HG02938 (cell line): ENCODE measurements at regions not wholly inside any gene's neighbourhood (a gene's known extent, or its start where the extent isn't known, plus 50 kb on each side); places are given as distances from the start of the nearest gene placed in this dataset.
"Not testable (repeated sequence)": the region's sequence is repeated elsewhere in the genome, so short reads cannot be mapped to it uniquely, and the experiment has no call there.

ENCODE experiments used
- ATAC-seq: cut with Tn5 transposase; IDR thresholded peaks from one replicate; pipeline ENCODE4 v1.9.1; 2021; ENCODE audit warnings: mild to moderate bottlenecking, moderate library complexity; ENCODE audit not compliant: unreplicated experiment

DNA sequence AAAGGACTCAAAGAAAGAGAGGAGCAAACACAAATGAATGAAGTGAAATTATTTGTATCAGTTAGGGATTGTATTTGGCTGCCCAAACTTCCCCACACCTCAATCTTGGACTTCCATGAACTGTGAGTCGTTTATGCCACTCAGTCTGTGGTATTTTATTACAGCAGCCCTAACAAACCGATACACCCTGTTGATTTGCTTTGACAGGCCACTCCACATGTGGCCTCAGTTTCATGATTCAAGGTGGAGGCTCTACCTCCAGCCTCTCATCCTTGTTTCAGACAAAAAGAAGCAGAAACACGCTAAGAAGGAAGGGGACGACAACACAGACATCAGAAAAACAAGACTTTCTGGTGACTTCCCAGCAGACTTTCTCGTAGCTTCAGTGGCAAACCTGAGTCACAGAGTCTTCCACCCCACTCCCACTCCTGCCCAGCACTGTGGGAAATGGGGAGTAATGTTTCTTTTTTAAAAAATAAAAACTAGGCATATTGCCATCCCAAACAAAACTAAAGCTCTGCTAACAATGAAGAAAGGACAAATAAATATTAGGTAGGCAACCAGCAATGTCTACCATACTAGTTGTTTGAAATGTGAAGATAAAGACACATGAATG, 52.2 kb upstream of the ABCA1 start:
- ATAC-seq: no peak

DNA sequence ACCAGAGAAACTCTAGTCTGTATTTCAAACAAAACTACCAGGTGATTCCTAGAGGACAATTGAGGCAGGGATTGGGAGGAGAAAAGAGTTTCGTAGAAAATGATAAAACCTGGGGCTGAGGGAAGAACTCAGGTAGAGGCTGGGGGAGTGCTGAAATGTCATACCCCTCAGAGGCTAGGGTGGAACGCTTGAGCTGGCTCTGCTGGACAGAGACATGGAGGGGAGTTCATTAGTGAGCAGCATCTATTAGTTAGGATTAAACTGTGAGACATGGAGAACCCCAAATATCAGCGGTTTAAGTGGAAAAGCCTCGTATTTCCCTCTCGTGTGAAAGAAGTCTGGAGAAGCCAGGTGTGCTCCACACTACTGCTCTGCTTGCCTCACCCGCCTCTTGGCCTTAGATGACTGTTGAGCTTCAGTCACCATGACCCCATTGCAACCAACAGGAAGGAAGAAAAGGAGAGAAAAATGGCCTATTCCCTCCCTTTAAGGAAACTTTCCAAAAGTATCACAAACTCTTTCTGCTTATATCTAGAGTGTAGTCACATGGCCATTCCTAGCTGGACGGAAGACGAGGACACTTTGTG, 53.7 kb upstream of the ABCA1 start:
- ATAC-seq: no peak

DNA sequence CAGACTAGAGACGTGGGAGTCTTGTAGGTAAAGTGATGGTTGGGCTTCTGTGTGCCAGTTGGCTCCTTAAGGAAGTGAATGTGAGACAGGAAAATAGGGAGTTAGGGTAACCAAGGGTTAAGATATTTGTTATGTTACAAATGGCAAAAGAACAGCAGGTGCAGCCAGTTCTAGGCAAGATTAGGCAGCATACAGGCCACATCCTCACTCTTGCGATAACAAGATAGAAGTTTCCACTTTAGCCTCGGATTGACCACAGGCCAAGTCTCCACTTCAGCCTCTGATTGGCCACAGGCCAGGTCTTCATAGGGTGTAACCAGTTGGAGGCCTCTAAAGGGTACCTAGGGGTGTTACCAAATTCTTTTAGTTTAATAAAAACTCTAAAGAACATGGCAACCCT, 54.6 kb upstream of the ABCA1 start:
- no peak for ATAC-seq

DNA sequence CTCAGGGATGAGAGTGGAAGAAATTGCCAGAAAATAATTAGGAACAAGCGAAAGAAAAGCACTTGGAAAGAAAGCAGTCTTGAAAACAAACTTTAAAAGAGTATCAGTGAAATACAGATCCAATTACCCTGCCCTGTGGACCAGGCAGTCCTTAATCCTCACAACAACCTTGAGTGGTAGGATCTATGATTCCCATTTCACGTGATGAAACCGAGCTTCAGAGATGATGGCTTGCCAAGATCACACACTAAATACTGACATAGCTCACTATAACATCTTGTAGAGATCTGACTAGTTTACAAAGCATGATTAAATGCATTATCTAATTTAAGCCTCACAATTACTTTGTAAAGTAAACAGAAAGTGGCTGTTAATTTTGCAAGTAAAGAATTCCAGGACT, 55.5 kb upstream of the ABCA1 start:
- ATAC-seq: no peak

DNA sequence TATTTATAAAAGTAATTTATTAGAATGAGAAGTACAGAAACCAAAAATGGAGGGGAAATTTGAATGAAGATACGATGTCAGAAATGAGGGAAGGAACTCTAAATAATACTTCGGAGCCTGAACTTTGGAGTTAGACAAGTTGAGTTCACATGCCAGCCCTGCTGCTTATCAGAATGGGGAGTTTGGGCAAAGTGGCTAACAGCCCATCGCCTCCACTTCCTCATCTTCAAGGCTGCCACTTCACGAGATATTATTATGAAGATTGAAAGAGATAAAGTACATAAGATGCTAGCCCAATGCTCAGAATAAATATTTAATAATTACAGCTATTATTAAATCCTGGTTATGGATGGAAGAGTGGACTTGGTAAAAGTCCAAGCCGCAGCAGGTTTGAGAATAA, 56.2 kb upstream of the ABCA1 start:
- ATAC-seq: no peak

DNA sequence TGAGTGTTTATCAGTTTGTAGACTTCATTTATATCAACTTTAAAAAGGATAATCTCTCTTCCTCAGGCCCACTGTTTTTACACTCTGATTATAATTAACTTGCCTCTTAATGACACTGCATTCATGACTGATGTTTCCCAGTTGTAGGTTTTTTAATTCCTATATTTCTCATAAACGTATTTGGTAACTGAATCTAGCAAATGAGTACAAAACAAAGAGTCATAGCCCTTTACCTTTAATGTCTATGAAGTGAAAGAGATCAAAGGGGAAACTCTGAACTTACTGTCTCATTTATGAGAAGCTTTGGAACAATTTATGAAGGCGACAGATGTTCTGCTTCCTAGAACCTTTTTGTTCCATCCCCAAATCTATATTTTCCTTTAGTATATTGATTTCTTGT, 56.6 kb upstream of the ABCA1 start:
- no peak for ATAC-seq

DNA sequence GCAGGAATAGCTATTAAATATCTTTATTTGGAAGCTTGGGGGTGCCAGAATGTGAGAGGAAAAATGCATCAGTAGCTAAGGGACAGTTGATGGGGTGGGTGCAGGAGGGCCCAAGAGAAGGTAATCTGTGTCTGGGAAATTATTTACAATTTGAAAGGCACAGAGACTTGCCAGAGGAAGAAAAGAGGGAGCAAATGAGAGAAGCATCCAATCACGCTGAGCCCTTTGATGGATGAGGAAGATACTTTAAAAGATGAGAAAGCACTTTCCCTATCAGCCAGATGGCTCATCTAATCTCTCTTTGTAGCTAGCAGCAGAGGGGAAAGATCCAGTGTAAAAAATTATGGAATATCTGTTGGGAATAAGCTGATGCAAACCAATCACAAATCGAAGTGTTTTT, 57.0 kb upstream of the ABCA1 start:
- no peak for ATAC-seq

DNA sequence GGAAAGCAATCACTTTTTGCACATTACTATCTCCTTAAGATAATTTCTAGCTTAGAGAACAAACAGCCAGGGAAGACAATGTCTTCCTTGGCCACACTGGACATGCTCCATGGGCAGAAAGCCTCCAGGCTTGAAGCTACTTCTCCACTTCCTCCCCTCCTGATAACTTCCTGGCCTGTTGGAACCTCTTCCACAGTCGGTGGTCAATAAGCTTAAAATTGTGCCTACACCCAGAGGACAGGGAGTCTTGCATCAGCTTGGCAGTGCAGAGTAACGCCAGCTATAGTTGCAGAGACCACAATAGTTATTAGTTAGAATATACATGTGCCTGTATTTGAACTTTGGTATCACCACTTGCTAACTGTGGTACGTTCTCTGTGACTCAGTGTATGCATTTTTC, 58.1 kb upstream of the ABCA1 start:
- ATAC-seq: no peak

DNA sequence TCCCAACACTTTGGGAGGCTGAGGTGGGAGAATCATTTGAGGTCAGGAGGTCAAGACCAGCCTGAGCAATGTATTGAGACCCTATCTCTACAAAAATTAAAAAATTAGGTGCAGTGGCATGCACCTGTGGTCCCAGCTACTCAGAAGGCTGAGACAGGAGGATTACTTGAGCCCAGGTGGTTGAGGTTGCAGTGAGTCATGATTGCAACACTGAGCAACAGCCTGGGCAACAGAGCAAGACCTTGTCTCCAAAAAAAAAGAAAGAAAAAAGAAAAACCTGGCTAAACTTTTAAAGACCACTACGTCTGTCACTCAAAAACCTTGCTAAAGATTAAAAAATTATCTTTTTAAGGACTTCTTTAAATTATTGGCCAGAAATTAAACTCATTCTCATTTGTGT, 59.8 kb upstream of the ABCA1 start:
- ATAC-seq: no peak

DNA sequence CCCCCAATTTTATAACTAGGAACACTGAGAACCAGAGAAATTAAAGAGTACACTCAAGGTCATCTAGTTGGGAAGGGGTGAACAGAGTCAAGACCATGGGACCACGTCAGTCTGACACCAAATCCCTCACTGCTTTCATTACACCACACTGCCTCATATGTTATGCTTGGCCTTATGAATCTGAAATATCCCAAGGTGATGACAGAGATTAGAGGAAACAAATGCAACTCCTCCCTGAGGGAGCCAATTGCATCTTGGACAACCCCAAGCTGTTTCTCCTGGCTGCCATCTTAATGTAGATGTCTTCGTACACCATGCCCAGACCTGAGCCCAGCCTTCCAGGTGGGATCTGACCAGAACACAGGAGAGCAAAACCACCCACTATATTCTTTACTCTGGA, 60.6 kb upstream of the ABCA1 start:
- ATAC-seq: no peak

DNA sequence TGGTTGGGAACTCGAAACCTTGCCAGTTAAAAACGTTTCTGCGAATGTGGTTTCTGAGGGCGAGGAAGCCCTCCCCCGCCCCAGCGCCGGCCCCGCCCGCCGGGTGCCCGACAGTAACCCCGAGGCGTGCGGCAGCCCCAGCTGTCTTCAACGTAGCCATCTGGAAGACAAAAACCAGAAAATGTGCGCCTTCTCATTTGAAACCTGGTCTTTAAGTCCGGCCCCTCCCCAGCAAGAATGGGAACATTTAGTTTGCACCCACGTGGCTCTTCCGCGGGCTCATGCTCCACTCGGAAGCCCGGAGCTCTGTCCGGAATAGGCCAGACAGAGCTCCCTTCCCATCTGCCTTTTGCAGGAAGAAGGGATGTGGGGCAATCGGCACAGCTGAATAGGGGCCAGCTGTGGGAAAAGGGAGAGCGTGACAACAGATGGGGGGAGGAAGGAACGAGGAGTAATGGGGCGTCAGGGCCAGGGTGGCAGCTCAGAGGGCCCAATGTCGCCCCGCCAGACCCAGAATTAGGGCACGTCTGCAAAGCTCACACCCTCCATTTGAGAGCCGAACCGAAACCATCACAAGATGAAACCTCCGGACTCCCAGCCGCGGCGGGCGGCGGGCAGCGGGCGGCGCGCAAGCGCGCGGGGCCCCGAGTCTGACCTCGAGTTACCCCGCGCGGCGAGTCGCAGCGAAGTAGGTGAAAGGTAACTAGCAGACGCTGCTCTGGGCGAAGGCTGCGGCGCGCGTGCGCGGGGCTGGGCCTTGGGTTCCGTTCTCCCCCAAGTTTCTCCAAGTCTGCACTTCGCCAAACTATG, 63.4 kb upstream of the ABCA1 start:
- peak; percentile 86 for ATAC-seq

DNA sequence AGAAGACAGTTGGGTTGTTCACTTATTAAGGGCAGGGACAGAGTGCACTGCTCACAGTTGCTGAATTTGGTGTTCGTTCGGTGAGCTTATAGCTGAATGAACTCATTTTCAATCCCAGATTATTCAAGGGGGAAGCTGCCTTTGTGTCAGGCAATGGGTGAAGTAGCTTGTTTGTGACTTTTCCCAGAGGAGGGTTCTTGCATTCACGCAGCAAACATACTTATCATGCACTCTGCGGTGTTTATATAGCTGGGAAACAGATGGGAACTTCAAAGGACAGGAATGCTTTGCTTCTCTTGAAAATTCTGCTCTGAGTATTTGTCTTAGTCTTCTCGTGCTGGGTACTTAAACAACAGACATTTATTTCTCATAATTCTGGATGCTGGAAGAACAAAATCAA, 64.7 kb upstream of the ABCA1 start:
- no peak for ATAC-seq

DNA sequence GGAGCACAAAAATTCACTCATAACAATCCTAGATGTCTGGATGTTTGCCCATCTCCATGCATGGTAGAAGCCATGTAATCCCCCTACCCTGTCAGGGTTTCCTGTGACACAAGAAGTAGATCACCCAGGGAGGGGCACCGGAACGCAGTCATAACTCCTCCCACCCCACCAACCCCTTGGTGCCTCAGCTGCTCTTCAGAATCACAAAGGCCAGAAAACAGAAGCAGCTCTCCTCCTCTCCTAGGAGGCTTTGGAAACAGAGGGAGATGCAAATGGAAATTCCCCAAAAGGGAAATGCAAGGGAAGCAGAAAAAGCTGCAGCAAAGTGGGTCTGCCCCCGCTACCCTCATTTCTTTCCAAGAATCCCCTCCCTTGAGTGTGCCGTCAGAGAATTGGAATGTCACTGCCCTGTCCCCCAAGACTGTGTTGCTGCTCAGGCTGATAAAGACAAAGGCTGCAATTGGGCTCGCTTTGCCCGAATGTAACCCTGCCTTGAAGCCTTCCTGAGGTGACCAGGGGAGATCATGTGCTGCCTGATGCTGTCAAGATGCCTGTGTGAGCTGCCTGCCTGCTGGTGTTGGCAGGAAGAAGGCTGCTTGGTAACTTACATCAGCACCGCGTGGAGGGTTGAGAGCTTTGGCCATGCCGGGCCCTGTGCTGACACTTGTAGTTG, 65.5 kb upstream of the ABCA1 start:
- ATAC-seq: no peak

DNA sequence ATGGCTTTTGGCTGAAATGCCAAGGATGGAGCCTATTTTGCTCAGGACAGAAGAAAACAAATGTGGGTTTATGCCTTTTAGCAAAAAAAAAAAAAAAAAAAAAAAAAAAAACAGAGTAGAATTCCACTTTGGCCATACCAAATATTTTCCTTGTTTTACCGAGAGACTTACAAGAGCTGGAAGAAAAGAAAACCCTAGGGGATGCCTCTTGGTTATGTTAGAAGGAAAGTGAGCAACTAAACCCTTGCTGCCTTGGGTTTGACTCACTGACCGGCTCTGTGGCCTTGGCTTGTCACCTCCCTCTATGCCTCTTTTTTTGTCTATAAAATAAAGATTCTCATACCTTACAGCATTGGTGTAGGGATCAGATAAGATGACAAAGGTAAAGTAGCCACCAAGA, 69.6 kb upstream of the ABCA1 start:
- ATAC-seq: no peak

DNA sequence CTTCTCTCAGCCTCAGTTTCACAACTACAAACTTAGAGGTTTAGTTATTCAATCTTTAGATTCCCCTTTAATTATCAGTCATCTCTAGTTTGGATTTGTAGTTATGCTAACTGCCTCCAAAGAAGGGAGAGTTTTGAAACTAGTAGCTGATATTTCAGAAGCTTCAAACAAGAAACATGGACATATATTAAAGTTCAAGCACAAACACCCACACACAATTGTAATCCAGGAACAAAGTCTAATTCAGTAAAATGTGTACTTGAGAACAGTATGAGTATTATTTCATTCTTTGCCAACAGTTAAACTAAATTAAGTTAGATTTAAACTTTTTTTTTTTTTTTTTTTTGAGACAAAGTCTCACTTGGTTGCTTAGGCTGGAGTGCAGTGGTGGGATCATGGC, 71.2 kb upstream of the ABCA1 start:
- no peak for ATAC-seq

DNA sequence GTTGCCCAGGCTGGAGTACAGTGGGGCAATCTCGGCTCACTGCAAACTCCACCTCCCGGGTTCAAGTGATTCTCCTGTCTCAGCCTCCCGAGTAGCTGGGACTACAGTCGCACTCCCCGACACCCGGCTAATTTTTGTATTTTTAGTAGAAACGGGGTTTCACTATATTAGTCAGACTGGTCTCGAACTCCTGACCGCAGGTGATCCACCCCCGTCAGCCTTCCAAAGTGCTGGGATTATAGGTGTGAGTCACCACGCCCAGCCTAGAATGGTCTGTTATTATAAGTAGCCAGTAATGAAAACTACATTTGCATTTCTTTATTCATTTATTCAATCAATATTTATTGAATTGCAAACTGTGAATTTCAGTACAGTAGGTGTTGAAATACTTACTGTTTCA, 72.6 kb upstream of the ABCA1 start:
- ATAC-seq: not testable (repeated sequence)

DNA sequence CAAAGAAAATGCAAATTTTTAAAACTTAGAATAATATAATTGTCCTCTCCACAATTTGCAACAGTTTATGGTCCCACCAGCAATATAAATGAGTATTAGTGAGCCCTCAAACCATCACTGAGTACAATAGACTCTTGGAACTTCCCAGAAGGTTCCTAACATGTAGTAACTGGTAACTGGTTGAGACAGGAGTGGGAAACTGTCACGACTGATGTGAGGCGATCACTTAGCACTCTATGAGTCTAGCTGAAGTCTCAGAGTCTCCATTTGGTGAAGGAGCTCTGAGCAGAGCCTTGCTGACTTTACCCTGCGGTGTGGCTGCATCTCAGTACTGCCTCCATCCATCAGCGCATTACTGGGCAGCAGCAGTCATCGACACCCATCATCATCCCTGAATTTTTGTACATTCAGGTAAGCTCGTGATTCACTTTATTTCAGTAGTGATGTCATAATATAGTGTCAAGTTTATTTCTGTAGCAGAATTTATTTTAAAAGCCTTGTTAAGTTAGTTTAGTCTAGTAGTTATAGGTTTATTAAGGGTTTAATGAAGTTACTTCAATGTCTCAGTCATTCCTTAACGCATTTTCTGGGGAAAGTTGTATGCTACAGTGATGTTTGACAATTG, 76.6 kb upstream of the ABCA1 start:
- ATAC-seq: no peak

DNA sequence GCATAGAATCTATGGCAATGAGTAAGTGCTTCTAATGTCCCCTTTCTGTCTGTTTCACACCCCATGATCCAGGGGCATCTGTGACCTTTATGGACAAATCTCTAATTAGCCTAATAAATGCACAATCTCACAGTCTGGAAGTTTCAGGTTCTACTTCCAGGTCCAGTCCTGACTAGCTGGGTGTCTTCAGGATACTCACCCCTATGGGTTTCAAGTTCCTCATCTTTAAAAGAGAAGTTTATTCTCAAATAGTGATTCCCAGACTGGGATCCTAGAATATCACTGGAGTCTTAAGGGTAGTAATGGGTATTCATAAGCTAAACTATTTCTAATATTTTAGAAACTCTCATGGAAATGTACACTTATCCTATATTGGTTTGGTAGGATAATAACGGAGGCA, 77.2 kb upstream of the ABCA1 start:
- no peak for ATAC-seq

DNA sequence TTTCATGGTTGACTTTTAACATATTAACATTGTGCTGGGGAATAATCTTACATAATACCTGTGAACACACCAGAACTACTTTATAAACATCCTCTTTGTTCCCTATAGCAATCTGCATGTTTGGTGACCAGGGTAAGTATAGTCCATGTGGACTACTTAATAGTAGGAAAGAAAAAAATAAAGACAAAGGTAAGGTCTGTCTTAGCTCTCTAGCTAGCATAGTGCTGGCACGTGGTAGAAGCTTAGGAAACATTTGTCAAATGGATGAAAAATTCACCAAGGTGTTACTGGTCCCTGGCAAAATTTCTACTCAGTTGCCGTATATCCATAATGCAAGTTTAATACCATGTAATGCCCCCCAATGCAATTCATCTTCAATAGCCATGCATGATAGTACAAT, 78.6 kb upstream of the ABCA1 start:
- no peak for ATAC-seq

DNA sequence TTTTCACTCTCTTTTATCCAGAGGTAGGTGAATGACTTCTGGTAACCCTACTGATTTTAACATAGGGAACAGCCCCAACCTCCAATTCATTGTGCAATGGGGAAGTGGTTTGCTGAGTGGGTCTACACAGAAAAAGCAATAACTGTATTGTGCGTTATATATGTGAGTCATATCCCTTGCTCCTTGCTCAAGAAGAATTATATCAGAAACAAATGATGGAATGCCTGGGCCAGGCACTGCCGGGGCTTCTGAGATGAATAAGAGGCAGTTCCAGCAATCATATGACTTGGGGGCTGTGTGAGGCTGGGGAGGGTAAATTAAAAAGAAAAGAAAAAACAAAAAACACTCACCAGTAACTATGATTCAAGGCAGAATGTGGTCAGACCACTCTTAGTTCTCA, 79.2 kb upstream of the ABCA1 start:
- ATAC-seq: no peak

DNA sequence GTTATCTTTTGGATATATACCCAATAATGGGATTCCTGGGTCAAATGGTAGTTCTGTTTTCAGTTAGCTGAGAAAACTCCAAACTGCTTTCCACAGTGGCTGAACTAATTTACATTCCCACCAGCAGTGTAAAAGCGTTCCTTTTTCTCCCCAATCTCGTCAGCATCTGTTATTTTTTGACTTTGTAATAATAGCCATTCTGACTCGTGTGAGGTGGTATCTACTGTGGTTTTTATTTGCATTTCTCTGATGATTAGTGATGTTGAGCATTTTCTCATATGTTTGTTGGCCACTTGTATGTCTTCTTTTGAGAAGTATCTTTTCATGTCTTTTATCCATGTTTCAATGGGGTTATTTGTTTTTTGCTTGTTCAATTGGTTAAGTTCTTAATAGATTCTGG, 82.1 kb upstream of the ABCA1 start:
- ATAC-seq: not testable (repeated sequence)
